ENCODE measurements at regions not wholly inside any gene's neighbourhood (a gene's known extent, or its start where the extent isn't known, plus 50 kb on each side); places are given as distances from the start of the nearest gene placed in this dataset.
"Not testable (repeated sequence)": the region's sequence is repeated elsewhere in the genome, so short reads cannot be mapped to it uniquely, and the experiment has no call there.

DNA sequence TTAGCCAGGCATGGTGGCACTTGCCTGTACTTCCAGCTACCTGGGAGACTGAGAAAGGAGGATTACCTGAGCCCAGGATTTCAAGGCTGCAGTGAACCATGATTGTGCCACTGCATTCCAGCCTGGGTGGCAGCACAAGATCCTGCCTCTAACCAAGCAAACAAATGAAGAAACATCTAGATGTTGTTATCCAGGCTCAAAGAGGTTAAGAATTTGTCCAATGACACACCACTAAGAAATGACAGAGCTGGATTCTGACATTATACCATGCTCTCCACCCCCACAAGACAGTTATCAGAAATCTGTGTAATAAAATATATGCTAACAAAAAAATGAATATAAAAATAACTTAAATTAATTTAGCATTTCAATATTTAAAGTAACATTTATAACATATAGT is 925.5 kb upstream of the SLC35B3 start:
- DNase-seq (no peak), ATAC-seq (replicated peaks) (no peak)
- Mint-ChIP-seq H3K9me3 (peaks cover 6 to 8% of the 10 kb centered on the region in 2 donors), H3K4me1 (no peaks in the 10 kb centered on the region), H3K4me3 (no peak overlapping the region), H3K36me3 (no peaks in the 10 kb centered on the region), H3K27ac (no peak overlapping the region), H3K27me3 (no peaks in the 10 kb centered on the region)

DNA sequence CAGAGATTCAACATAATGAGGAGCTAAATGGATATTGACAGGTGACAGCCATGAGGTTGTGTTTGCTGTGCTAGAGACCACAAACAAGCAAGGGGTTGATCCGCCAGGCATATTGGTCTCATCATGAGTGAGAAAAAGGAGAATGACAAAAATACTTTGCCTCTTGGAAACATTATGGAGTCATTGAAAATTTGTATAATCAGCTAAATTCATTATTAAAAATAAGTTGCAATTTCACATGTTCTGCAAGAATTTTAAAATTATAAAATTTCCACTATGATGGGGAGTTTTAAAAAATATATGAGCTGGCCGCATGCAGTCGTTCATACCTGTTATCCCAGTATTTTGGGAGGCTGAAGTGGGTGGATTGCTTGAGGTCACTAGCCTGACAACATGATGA is 912.3 kb upstream of the SLC35B3 start:
- no peaks in the 10 kb centered on the region for H3K4me1 Mint-ChIP-seq
- H3K4me3 Mint-ChIP-seq = no peak overlapping the region
- ATAC-seq (replicated peaks) (no peak), DNase-seq (no peak)
- peaks cover 0 to 5% of the 10 kb centered on the region in 2 donors for H3K9me3 Mint-ChIP-seq
- H3K36me3 Mint-ChIP-seq = no peaks in the 10 kb centered on the region
- no peak overlapping the region for H3K27ac Mint-ChIP-seq
- no peaks in the 10 kb centered on the region for H3K27me3 Mint-ChIP-seq

DNA sequence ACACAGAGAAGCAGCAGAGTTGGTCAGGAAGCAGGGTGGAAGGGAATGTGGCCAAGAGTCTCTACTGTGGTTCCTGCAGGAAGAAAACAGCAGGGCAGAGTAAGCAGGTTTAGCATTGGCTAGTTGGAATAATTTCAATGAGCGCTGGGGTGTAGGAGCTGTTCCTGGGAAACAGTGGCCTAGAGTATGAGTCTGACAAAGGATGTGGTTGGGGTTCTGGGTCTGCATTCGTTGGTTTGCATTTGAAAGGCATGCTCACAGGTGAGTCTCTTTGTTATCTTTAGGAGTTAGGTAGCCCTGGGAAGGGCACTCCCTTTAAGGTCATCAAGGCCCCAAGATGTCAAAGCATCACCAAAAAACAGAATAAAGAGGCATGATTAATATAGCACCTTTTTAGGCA is 911.6 kb upstream of the SLC35B3 start:
- no peak for ATAC-seq (replicated peaks)
- no peak for DNase-seq
- Mint-ChIP-seq H3K27me3 (no peaks in the 10 kb centered on the region), H3K9me3 (peaks cover 0 to 5% of the 10 kb centered on the region in 2 donors), H3K36me3 (no peaks in the 10 kb centered on the region), H3K27ac (no peak overlapping the region), H3K4me3 (no peak overlapping the region), H3K4me1 (no peaks in the 10 kb centered on the region)

DNA sequence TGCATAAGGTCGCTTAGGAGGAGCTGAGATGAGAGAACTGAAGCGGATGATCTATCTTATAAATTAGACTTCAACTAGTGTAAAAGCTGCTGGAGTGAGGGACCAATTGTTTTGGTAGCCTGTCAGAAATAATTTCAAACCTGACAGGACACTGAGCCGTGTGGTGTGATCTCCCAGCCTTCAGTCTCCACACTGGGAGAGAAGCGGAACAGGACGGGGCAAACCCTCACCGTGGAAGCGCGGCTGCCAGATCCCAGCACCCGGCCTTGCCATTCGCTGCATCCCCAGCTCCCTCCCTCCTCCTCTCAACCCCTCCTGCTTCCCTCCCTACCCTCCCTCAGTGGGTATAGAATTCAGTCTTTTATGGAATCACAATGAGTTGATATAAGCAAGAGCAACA is 900.1 kb upstream of the SLC35B3 start:
- no peak for DNase-seq
- no peaks in the 10 kb centered on the region for H3K36me3 Mint-ChIP-seq
- no peak overlapping the region for H3K27ac Mint-ChIP-seq
- H3K9me3 Mint-ChIP-seq = peaks cover 2 to 5% of the 10 kb centered on the region in 2 donors
- no peaks in the 10 kb centered on the region for H3K27me3 Mint-ChIP-seq
- no peaks in the 10 kb centered on the region for H3K4me1 Mint-ChIP-seq
- no peak overlapping the region for H3K4me3 Mint-ChIP-seq
- ATAC-seq (replicated peaks) = no peak

DNA sequence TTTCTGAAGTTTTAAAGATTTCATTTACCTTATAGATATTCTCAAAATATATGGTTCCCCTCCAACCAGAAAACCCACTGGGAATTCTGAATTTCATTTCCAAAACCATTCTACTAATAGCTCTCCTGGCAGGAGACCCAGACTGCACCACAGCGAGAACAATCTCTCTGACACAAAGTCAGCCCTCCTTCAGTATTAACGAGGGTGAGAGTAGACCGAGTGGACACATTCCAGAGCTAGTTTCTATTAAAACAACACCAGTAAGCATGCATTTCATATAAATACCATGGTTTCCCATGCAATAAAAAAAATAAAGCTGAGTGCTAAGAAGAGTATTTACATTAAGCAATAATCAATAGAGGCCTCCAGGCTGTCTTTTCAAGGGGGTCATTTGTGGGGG is 899.6 kb upstream of the SLC35B3 start:
- no peaks in the 10 kb centered on the region for H3K4me1 Mint-ChIP-seq

DNA sequence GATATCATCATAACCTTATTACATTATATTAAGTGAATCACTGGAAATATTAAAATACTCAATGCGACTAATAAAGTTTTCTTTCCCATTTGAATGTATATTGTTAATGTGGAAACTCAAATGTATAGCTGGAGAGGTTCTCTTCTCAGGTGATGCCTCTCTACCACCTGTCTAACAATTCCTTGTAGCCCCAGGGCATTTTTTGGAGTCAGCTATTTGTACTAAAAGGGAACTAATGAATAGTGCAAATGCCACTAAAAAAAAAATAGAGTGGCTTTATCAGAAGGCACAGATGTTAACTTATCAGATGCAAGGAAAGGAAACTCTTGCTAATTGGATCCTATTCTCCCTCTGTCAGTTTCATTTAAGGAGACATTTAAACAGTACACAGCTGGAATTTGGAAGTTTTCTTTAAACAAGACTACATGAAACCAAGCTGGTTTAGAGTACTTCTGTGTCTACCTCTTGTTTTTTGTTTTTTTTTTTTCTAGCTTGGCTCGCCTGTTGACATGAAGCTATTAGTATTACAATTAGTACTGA is 897.0 kb upstream of the SLC35B3 start:
- no peak overlapping the region for H3K4me3 Mint-ChIP-seq
- ATAC-seq (replicated peaks) = no peak

More for the DNA sequence above, 899.6 kb upstream of the SLC35B3 start:
- ATAC-seq (replicated peaks) (no peak), DNase-seq (no peak)
- H3K27me3 Mint-ChIP-seq = no peaks in the 10 kb centered on the region
- no peaks in the 10 kb centered on the region for H3K36me3 Mint-ChIP-seq
- no peak overlapping the region for H3K27ac Mint-ChIP-seq
- no peak overlapping the region for H3K4me3 Mint-ChIP-seq
- H3K9me3 Mint-ChIP-seq = peaks cover 0 to 5% of the 10 kb centered on the region in 2 donors

DNA sequence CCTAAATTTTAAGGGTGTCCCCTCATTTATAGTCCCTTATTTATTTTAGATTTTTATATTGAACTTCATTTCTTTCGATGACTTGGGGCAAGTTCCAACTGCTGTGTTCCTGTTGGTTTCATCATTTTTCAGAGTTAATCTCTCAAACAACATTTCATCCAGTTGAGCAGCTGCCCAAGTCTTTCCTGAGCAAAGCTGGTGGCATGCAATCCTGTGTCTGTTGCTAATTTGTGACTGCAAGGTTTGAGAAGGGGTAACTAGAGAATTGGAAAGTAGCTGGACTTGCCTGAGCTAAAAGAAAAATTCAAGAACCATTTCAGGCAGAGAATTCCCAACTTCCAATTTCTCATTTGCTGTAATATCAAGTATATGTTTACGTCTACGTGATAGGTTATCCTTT is 881.5 kb upstream of the SLC35B3 start:
- no peaks in the 10 kb centered on the region for H3K27me3 Mint-ChIP-seq
- DNase-seq = no peak
- H3K36me3 Mint-ChIP-seq = no peaks in the 10 kb centered on the region
- H3K9me3 Mint-ChIP-seq = peaks cover 3 to 4% of the 10 kb centered on the region in 2 donors
- no peak overlapping the region for H3K4me3 Mint-ChIP-seq
- H3K4me1 Mint-ChIP-seq = no peaks in the 10 kb centered on the region
- H3K27ac Mint-ChIP-seq = no peak overlapping the region
- no peak for ATAC-seq (replicated peaks)

More for the DNA sequence above, 897.0 kb upstream of the SLC35B3 start:
- Mint-ChIP-seq H3K36me3 (no peaks in the 10 kb centered on the region), H3K27me3 (no peaks in the 10 kb centered on the region), H3K9me3 (peaks cover 2 to 11% of the 10 kb centered on the region in 2 donors), H3K4me1 (no peaks in the 10 kb centered on the region), H3K27ac (no peak overlapping the region)
- no peak for DNase-seq

DNA sequence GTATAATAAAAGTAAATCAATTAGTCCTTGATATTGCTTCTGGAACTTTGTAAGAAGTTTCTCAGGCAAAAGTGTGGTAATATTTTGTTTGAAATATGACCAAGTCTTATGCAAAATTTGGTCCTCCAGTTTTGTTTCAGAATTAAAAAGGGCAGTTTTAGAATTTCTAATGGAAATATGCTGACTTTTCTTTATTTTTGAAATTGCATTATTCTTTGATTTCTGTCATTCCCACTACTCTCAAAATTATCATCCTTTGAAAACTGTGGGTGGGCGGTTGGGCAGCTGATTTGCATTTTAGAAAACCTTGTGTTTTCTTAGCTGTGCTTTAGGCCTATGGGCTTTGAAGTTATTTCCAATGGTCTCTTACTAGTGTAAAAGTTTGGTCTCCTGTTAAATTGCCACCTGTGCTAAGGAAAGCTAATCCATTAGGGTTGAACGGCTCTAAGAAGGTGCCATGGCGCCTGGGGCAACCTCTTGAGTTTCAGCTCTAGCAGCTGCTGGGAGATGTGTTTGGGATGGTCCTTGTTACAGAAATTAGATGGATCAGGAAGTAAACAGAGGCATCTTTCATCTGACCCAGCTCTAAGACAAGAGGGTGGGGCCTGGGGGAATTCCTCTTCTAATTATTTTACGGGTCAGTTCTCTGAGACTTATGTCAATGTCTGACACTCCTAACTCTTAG is 880.8 kb upstream of the SLC35B3 start:
- Mint-ChIP-seq H3K36me3 (no peaks in the 10 kb centered on the region), H3K4me3 (no peak overlapping the region), H3K4me1 (no peaks in the 10 kb centered on the region), H3K9me3 (peaks cover 3 to 4% of the 10 kb centered on the region in 2 donors), H3K27ac (no peak overlapping the region), H3K27me3 (no peaks in the 10 kb centered on the region)
- DNase-seq (no peak), ATAC-seq (replicated peaks) (no peak)

DNA sequence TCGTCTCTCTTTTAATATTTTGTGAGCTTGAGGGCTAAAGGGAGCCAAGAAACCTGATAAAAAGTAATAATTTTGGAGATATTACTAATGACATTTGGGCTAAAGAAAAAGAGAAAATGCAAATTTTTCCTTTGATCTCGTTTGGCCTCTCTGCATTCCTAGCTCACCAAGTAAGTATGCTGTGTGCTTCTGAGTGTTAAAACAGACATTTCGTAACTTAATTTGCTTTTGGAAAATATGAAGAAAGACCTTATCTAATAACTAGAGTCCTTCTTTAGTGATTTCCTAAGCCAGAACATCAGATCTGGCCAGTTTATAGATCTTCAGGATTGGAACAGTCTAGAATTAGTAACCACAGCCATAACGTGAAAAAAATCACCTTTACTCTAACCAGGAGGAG is 872.9 kb upstream of the SLC35B3 start:
- H3K27ac Mint-ChIP-seq = no peak overlapping the region
- no peaks in the 10 kb centered on the region for H3K36me3 Mint-ChIP-seq
- DNase-seq (no peak), ATAC-seq (replicated peaks) (no peak)
- no peak overlapping the region for H3K4me3 Mint-ChIP-seq
- H3K27me3 Mint-ChIP-seq = no peaks in the 10 kb centered on the region
- no peaks in the 10 kb centered on the region for H3K4me1 Mint-ChIP-seq
- H3K9me3 Mint-ChIP-seq = peaks cover 0 to 5% of the 10 kb centered on the region in 2 donors

DNA sequence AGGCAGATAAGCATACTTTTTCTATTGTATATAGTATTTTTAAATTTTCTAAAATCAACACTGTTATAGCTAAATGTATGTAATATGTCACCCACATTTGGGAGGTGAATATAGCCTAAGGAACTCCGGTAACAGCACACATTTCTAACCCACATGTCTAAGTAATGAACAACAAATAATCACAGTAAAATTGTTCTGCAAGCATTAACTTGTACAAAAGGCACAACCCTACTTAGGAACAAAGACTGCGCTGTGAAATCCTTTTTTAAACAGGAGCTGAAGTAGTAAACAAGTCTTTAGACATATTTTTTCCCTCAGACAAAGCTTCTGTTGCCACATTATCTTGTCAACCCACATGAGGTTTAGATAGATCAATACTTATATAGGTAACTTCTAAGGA is 872.4 kb upstream of the SLC35B3 start:
- Mint-ChIP-seq H3K27me3 (no peaks in the 10 kb centered on the region), H3K36me3 (no peaks in the 10 kb centered on the region), H3K4me1 (no peaks in the 10 kb centered on the region), H3K4me3 (no peak overlapping the region), H3K9me3 (peaks cover 0 to 5% of the 10 kb centered on the region in 2 donors), H3K27ac (no peak overlapping the region)
- ATAC-seq (replicated peaks) (no peak), DNase-seq (no peak)

DNA sequence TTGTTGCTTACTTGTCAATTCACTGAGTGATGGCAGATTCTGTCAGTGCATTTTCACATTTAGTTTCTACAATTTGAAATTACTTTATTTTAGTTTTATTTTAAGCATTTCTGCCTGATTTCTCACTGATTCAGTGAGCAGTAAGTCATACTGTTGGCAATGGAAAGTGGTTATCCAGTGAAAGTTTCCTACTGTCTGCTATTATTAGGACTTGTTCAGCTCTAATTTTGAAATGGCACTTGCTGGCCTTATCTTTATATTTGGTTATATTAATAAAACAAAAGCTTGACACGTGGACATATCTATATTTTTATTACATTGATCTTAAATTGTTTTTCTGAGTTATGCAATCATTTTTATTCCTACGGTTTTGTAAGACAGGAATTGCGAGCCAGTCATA is 871.8 kb upstream of the SLC35B3 start:
- no peak for ATAC-seq (replicated peaks)
- no peaks in the 10 kb centered on the region for H3K36me3 Mint-ChIP-seq

DNA sequence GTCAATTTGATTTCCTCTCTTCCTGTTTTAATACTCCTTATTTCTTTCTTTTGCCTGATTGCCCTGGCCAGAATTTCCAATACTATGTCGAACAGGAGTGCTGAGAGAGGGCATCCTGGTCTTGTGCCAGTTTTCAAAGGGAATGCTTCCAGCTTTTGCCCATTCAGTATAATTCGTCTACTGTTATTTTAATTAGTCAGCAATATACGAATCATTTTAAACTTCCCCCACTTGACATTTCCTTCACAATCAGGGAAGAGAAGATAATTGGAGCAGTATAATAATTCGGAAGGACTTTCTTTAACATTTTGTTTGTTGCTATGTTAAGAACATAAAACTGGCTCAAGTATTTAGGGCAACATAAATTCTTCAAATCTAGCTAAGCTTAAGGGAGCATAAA is 860.3 kb upstream of the SLC35B3 start:
- Mint-ChIP-seq H3K9me3 (peaks cover 4 to 7% of the 10 kb centered on the region in 2 donors), H3K4me1 (no peaks in the 10 kb centered on the region), H3K4me3 (no peak overlapping the region), H3K36me3 (no peaks in the 10 kb centered on the region), H3K27ac (no peak overlapping the region), H3K27me3 (no peaks in the 10 kb centered on the region)
- DNase-seq (no peak), ATAC-seq (replicated peaks) (no peak)

More for the DNA sequence above, 871.8 kb upstream of the SLC35B3 start:
- no peaks in the 10 kb centered on the region for H3K27me3 Mint-ChIP-seq
- no peak overlapping the region for H3K27ac Mint-ChIP-seq
- H3K4me3 Mint-ChIP-seq = no peak overlapping the region
- peaks cover 0 to 5% of the 10 kb centered on the region in 2 donors for H3K9me3 Mint-ChIP-seq
- H3K4me1 Mint-ChIP-seq = no peaks in the 10 kb centered on the region
- no peak for DNase-seq

DNA sequence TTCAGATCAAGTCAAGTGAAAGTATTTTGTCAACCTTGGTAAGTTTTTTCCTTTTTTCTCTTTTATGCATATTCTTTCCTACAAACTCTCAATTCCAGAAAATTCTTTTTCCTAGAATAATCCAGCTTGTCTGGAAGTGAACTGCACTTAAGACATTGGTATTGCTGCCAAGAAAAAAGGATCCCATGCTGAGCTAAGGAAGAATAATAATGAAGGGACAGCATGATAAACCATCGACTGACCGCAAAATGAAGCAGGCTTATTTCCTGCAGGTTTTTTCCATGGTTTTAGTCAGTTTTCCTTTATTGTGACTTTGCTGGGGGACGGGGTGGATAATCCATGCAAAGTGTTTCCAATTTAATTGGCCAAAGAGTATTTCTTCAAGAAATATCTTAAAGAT is 857.6 kb upstream of the SLC35B3 start:
- no peak overlapping the region for H3K4me3 Mint-ChIP-seq
- H3K27ac Mint-ChIP-seq = no peak overlapping the region
- no peaks in the 10 kb centered on the region for H3K36me3 Mint-ChIP-seq
- H3K27me3 Mint-ChIP-seq = no peaks in the 10 kb centered on the region
- DNase-seq (no peak), ATAC-seq (replicated peaks) (no peak)
- no peaks in the 10 kb centered on the region for H3K4me1 Mint-ChIP-seq
- H3K9me3 Mint-ChIP-seq = peaks cover 6 to 11% of the 10 kb centered on the region in 2 donors

DNA sequence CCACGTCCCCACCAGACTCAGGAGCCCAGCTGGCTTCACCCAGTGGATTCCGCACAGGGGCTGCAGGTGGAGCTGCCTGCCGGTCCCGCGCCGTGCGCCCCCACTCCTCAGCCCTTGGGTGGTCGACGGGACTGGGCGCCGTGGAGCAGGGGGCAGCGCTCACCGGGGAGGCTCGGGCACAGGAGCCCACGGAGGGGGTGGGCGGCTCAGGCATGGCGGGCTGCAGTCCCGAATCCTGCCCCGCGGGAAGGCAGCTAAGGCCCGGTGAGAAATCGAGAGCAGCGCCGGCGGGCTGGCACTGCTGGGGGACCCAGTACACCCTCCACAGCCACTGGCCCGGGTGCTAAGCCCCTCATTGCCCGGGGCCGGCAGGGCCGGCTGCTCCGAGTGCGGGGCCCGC is 855.0 kb upstream of the SLC35B3 start:
- ATAC-seq (replicated peaks); DNase-seq; H3K4me3 Mint-ChIP-seq; H3K27me3 Mint-ChIP-seq; H3K4me1 Mint-ChIP-seq; H3K36me3 Mint-ChIP-seq; H3K27ac Mint-ChIP-seq: not testable (repeated sequence)
- peaks cover 6 to 11% of the 10 kb centered on the region in 2 donors for H3K9me3 Mint-ChIP-seq

DNA sequence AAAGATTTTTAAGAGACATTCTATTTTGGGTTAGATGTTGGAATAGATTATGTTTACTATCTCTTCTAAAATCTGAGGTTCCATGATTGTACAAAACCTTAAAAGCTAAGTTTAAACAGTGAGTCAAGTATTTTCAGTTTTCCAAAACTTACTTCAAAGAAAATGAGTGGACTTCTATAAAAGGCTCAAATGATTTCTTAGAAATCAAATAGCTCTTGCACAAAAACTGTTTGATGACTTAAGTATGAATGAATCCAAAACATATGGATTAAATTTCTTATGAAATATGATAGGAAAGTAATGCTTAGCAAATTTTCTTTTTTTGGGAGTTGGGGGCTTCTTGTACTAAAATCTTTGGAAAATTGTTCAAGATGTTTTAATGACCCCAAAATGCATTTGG is 837.3 kb upstream of the SLC35B3 start:
- H3K4me1 Mint-ChIP-seq = no peaks in the 10 kb centered on the region
- H3K4me3 Mint-ChIP-seq = no peak overlapping the region

More for the DNA sequence above, 837.3 kb upstream of the SLC35B3 start:
- H3K27me3 Mint-ChIP-seq = no peaks in the 10 kb centered on the region
- H3K27ac Mint-ChIP-seq = no peak overlapping the region
- DNase-seq = no peak
- ATAC-seq (replicated peaks) = no peak
- H3K36me3 Mint-ChIP-seq = no peaks in the 10 kb centered on the region
- peaks cover 0 to 2% of the 10 kb centered on the region in 2 donors for H3K9me3 Mint-ChIP-seq

All from stimulated activated naive B cell treated with anti-CD40 and anti-IgM and Interleukin-4, amounts not matched to agents 10 μg/mL and 1 μg/mL and 100 μg/mL, for 72 hours (primary cell).